Mesenteric fat pad (tissue), 1 donor: ENCODE measurements at regions not wholly inside any gene's neighbourhood (a gene's known extent, or its start where the extent isn't known, plus 50 kb on each side); places are given as distances from the start of the nearest gene placed in this dataset.
A peak's percentile ranks its signal among the peaks of the same experiment; 100 is the strongest.
"Not testable (repeated sequence)": the region's sequence is repeated elsewhere in the genome, so short reads cannot be mapped to it uniquely, and the experiment has no call there.

Experiments
- DNase-seq: peaks from one replicate; pipeline ENCODE4 v3.0.0-alpha.2; 2020; ENCODE audit warnings: low spot score
- donor health status: DM: yes; HTN: yes; CAD: no.

DNA sequence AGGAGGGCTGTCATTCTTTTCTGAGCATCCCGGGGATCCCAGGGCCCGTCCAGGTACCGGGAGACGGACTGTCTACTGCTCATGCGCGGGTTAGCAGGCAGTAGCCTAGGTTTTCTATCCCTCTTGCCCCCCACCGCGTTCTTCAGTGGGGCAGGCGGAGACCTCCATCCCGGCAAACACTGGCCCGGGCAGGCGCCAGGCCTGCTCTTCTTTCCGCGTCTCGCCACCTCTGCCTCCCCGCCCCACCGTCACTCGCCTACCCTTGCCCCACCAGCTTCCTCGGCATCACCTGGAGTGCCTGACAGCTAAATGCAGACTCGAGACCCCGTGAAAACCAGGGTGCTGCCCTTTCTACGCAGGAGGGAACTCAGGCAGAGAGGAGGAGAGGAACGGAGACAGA, 1937.7 kb upstream of the DEFB115 start:
- DNase-seq = peak; percentile 87

DNA sequence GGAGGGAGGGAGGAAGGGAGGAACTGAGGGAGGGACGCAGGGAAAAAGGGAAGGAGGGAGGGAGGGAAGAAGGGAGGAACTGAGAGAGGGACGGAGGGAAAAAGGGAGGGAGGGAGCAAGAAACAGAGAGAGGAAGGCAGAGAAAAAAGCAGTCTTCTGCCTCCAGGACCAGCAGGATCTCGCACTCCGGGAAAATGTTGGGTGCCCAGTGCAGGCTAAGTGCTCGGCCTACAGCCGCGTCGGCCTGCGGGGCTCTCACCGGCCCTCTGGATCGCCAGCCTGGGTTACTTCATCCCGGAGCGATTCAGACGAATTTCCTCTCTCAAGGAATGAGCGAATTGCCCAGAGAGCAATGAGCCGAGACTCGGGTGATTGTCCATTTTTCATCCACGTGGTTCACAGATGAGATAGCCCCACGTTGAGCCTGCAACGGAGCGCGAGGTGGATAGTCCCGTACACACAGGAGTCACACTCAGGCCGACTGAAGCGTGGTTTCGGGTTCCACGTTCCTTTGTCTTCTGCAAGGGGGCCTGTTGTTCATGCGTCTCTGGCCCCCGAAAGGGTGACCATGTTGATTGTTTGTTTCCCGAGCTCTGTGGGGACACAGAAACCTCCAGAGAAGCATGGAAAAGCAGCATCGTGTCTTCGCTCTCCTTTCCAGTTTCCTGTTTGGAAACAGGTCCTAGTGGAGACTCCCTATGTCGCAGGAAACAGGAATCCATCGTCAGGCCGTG, 1937.1 kb upstream of the DEFB115 start:
- peak; percentile 73 for DNase-seq

DNA sequence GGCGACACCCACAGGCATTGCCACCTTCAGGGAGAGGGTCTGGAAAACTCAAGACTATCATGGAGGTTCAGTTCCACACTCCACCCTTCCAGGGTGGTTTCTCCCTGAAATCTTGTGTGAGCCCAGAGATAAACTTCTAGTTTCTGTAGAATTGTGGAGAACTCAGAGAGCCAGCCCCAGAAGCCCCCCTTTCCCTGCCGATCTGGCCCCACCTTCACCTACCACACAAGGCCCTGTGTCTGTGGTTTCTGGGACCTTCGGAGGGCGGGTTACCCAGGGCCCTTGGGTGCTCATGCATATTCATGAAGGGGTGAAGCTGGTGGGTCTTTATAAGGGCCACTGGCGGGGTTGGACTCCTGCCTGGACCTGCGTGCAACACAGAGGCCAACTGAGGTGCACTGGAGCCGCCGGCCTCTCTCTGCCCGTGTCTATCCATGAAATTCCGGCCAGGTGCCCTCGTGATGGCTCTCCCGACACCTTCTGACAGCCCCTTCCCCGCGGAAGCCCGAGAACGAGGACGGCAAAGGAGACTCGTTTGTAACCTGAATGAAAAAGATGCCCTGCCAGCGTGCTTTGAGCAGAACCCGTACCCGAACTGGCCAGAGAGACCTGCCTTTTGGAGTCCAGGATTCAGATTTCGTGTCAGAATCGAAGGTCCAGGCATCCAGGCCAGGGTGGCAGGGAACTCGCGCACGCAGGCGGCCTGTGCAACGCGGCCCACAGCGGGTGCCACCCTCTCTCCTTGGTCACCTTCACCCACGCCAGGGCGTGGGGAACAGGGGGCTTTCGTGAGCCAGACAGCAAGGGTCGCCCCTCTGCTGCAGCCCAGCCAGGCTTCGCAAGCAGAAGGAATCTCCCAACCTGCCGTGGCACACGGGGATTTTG, 1933.6 kb upstream of the DEFB115 start:
- DNase-seq = peak; percentile 84

DNA sequence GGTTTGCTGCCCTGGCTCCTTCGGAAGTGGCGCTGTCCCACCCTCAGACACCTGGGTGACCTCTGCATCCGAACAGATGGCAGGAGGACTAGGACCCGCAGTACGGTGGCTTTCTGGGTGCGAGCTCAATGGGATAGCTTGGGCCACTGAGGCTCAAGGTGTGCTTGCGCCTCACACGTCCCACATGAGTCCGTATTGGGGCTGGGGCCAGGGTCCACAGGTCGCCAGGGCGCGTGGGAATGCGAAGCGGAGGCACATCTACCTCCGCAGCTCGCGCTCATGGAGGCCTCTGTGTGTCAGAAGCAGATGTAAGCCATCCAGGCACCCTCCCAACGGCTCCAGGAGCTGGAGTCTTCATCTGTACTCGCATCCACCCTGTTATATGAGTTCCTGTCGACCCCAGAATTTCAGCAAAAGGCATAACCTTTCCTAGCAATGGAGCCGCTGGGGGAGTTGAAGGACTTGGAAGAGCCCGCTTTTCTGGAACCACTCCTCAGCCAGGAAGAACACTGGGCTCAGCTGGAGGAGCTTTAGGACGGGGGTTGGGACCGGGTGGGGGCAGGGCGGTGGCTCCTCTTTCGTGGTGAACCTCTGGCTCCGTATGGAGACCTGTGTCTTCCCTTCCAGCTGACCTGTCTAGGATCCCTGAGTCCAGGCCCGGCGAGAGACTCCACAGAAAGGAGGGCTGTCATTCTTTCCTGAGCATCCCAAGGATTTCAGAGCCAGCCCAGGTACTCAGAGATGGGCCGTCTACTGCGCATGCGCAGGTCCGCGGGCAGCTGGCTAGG, 1932.8 kb upstream of the DEFB115 start:
- peak; percentile 77 for DNase-seq

DNA sequence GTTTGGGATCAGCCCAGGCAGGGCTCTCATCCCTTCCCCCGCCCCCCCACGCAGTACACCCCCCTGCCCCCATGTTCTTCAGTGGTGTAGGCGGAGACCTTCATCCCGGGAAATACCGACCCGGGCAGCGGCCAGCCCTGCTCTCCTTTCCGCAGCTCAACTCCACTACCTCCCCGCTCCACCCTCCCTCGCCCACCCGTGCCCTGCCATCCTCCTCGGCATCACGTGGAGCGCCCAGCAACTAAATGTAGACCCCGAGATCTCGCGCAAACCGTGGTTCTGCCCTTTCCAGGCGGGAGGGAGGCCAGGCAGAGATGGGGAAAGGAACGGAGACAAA, 1932.2 kb upstream of the DEFB115 start:
- DNase-seq = peak; percentile 89

DNA sequence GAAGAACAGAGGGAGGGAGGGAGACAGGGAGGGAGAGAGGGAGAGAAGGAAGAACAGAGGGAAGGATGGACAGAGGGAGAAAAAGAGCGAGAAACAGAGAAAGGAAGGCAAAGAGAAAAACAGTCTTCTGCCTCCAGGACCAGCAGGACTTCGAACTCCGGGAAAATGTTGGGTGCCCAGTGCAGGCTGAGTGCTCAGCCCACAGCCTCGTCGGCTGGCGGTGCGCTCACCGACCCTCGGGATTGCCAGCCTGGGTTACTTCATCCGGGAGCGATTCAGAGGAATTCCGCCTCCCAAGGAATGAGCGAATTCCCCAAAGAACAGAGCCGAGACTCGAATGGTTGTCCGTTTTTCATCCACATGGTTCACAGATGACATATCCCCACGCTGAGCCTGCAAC, 1931.7 kb upstream of the DEFB115 start:
- peak; percentile 64 for DNase-seq

DNA sequence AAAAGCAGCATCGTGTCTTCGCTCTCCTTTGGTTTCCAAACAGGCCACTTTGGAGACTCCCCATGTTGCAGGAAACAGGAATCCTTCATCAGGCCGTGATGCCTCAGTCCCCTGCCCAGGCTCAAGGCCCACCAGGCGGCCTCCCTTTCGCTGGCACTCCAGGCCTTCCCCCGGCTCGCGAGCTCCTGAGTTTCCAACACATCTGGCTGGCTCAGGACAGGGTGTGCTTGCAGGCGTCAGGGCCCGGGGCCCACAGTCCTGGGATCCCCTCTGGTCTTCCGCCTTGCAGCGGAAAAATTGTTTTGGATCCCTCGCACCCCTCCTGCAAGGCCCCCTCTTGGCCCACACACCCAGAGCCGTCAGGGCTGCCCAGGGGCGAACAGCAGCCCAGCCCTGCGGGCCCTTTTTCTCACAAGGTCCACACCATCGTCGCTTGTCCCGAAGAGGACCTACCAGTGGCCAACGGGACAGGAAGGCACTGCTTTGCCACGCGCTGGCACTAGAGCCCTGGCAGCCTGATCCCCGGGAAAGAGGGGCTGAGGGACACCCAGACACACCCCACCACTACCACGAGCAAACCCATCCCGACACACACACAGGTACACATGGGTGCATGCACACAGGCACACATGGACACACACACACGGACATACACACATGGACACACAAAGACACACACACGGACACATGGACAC, 1930.9 kb upstream of the DEFB115 start:
- DNase-seq = peak; percentile 91

DNA sequence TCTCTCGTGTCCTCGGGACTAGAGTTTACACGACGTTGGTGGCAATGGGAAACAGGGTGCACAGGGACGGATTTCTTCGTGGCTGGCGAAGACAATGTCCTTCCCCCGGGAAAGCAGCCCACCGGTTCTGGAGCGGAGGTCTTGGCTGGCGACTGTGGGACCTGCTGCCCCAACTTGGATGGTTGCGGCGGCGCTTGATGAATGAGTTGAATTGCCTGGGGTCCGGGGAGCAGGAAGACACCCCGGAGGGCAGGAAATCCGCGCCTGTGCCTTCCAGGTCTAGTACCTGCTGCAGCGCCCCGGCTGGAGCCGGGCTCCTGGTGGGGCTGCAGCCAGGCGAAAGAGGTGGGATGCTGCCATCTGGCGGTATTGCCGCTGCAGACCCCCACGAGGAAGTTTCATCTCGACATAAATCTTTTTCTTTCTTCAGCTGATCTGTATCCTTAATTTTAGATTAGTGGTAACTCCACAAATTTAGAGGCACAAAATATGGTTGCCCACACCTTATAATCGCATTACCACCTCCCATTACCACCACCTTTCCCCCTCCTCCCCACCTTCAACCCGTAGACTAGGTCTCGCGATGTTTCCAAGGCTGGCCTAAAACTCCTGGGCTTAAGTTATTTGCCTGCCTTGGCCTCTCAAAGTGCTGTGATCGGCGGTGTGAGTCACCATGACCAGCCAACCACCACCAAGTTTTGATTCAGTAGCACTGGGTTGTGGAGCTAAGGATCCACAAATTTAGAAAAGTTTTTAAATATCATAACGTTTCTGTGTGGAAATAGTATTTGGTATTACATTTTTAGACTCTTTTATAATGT, 1929.7 kb upstream of the DEFB115 start:
- peak; percentile 91 for DNase-seq

DNA sequence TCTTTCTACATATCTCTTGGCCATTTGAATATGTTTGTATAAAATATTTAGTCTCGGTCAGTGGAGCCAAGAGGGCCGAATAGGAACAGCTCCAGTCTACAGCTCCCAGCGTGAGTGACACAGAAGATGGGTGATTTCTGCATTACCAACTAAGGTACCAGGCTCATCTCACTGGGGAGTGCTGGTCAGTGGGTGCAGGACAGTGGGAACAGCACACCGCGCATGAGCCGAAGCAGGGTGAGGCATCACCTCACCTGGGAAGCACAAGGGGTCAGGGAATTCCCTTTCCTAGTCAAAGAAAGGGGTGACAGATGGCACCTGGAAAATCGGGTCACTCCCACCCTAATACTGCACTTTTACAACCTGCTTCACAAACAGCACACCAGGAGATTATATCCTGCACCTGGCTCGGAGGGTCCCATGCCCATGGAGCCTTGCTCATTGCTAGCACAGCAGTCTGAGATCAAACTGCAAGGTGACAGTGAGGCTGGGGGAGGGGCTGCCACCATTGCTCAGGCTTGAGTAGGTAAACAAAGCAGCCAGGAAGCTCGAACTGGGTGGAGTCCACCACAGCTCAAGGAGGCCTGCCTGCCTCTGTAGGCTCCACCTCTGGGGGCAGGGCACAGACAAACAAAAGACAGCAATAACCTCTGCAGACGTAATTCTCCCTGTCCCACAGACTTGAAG, 1926.9 kb upstream of the DEFB115 start:
- peak; percentile 89 for DNase-seq

DNA sequence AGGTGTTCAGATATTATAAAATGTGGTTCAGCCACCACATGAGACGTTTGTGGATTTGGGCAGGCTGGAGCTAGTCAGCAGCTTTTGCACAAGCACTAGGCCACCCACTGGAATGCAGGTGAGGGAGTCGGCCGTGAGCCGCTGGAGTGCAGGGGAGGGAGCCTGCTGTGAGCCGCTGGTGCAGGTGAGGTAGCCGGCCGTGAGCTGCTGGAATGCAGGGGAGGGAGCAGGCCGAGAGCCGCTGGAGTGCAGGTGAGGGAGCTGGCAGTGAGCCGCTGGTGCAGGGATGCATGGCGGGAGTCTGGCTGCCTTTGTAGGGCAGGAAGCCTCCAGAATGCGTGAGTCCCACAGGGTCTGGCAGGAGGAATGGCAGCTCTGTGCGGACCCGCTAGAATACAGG, 1907.6 kb upstream of the DEFB115 start:
- no peak for DNase-seq

DNA sequence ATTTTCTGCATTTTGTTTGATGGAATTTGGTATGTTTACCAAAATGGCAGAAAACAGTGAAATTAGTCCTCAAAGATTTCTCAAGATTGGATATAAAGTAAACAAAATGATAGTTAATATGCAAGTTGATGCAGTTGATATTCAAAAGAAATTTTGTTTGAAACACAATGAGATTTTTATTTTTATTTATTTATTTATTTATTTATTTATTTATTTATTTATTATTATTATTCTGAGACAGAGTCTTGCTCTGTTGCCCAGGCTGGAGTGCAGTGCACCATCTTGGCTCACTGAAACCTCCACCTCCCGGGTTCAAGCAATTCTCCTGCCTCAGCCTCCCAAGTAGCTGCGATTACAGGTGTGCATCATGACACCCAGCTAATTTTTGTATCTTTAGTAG, 1881.5 kb upstream of the DEFB115 start:
- not testable (repeated sequence) for DNase-seq

DNA sequence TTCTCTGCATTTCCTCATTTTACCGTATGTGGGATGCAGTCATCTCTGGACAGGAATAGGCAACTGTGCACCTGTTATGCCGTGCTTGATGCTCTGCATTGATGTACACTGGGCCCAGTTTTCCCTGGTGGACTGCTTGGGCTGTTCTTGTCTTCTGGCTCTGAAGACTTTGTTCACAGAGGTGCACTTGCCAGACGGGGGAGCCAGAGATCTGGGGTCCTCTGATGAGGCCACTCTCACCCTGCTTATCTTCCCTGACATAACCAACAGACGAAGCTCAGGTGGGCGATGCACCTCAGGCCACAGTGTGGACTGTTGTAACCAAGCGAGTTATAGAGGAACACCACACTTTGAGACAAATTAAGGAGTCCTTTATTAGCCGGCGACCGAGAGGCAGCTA, 1864.6 kb upstream of the DEFB115 start:
- not testable (repeated sequence) for DNase-seq

DNA sequence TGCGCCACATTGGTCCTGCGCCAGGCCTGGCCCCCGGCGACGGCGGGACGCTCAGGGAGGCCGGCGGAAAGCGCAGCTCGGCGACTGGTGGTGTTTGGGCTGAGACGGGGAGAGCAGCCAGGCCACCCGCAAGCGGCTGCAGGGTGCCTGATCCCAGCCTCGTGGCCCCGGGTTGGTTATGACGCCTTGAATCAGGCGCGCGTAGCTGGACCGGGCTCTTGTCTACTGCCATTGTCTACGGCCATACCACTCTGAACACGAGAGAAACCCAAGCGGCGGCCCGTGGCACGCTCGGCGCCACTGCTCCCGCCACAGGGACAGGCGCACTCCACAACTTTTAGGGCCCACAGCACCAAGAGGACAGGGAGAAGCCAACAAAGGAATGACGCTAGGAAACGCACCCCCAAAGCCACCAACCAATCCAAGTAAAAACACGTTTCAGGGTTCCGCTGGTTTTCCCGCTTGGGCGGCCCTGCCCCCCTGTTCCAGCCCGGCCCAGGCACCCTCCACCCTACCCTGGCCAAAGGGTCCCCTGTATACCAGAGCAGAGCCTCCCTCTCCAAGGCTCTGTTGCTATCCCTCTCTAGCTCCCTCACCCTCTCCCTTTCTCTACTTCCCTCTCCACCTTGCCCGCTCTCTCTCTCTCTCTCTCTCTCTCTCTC, 1849.3 kb upstream of the DEFB115 start:
- DNase-seq = no peak

DNA sequence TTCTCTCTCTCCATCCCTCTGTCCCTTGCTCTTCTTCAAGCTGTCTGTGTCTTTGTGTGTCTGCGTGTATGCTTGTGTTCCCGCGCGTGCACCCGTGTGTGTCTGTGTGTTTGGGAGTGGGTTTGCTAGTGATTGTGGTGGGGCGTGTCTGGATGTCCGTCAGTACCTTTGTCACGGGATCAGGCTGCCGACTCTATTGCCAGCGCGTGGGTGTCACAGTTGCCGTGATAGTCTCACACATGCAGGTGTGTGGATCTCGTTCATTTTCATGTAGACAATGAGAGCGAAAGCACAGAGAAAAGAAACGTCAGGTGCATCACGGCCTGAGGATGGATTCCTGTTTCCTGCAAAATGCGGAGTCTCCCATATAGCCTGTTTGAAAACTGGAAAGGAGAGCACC, 1848.8 kb upstream of the DEFB115 start:
- peak; percentile 90 for DNase-seq

DNA sequence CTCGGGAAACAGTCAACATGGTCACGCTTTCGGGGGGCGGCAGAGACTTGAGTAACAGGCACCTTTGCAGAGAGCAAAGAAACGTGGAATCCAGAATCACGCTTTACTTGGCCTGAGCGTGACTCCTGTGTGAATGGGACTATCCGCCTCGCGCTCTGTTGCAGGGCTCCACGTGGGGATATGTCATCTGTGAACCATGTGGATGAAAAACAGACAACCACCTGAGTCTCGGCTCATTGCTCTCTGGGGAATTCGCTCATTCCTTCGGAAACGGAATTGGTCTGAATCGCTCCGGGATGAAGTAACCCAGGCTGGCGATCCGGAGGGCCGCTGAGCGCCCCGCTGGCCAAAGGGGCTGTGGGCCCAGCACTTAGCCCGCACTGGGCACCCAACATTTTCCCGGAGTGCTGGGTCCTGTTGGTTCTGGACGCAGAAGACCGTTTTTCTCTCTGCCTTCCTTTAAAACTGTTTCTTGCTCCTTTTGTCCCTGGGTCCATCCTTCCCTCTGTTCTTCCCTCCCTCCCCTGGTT, 1848.2 kb upstream of the DEFB115 start:
- DNase-seq = not testable (repeated sequence)

DNA sequence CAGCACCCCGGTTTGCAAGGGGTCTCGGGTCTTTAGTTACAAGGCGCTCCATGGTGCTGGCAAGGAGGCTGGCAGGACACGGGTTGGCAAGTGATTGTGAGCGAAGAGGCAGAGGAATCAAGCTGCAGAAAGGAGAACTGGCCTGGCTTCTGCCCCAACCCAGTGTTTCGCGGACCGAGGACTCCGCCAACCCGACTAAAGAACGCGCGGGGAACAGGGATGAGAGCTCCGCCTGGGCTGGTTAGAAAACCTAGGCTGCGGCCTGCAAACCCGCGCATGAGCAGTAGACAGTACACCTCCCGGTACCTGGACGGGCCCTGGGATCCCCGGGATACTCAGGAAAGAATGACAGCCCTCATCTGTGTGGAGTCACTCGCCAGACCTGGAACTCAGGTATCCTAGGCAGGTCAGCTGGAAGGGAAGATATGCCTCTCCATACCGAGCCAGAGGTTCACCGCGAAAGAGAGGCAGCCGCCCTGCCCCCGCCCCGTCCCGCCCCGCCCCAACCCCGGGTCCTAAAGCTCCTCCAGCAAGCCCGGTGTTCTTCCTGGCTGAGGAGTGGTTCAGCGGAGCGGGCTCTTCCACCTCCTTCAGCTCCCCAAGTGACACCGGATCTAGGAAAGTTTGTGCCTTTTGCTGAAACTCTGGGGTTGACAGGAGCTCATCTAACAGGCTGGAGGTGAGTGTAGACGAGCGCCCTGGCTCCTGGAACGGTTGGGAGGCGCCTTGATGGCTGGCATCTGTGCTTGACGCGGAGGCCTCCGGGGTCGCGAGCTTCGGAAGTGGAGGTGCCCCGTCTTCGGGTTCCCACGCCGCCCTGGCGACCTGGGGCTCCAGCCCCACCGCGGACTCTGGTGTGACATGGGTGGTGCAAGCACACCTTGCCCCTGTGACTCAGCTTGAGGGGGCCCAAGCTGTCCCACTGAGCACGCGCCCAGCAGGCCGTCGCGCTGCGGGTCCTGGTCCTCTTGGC, 1847.3 kb upstream of the DEFB115 start:
- no peak for DNase-seq

DNA sequence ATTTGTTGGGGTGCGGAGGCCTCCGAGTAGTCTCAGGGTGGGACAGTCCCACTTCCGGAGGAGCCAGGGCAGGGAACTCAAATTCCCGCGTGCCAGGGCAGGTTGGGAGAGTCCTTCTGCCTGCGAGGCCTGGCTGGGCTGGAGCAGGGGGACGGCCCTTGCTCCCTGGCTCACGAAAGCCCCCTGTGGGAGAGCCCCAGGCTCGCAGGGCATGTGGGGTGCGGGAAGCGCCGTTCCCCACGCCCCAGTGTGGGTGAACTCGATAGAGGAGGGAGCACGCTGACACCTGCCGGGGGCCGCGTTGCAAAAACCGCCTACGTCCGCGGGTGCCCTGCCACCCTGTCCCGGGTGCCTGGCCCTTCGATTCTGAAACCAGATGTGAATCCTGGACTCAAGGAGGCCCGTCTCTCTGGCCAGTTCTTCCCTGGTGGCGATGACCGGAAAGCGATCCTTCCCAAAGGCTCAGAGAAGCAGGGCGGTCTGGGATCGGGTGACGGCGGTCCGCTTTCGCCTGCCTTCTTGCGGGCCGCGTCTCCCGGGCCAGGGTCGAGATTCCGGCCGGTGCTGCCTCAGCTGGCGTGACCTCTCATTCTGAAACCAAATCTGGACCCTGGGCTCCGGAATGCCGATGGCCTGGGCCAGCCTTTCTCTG, 1846.5 kb upstream of the DEFB115 start:
- no peak for DNase-seq
